H9 (cell line): ENCODE measurements at regions not wholly inside any gene's neighbourhood (a gene's known extent, or its start where the extent isn't known, plus 50 kb on each side); places are given as distances from the start of the nearest gene placed in this dataset.

Source experiments
- DNase-seq: peaks from one replicate; pipeline ENCODE4 v3.0.0-alpha.2; 2017
- H2AFZ ChIP-seq: one replicate; pipeline ENCODE4 v1.6.1; 2013; ENCODE audit warnings: mild to moderate bottlenecking, low read length, control low read depth, moderate library complexity
- H2AK5ac ChIP-seq: 2 replicates; pipeline ENCODE4 v1.6.1; 2013; ENCODE audit warnings: low read length, control low read depth, mixed read lengths; ENCODE audit not compliant: insufficient read length
- H2BK120ac ChIP-seq: one replicate; pipeline ENCODE4 v1.6.1; 2013; ENCODE audit warnings: low read depth, mild to moderate bottlenecking, low read length, control low read depth, inconsistent platforms; ENCODE audit not compliant: poor library complexity, severe bottlenecking
- H2BK12ac ChIP-seq: 2 replicates; pipeline ENCODE4 v1.6.1; 2013; ENCODE audit warnings: low read length, control low read depth, mixed read lengths, low read depth; ENCODE audit not compliant: insufficient read length
- H2BK15ac ChIP-seq: 2 replicates; pipeline ENCODE4 v1.6.1; 2013; ENCODE audit warnings: low read depth, low read length, control low read depth
- H2BK20ac ChIP-seq: one replicate; pipeline ENCODE4 v1.6.1; 2013; ENCODE audit warnings: low read depth, mild to moderate bottlenecking, low read length, control low read depth, inconsistent platforms; ENCODE audit not compliant: poor library complexity, severe bottlenecking
- H2BK5ac ChIP-seq: 2 replicates; pipeline ENCODE4 v1.6.1; 2013; ENCODE audit warnings: low read length, control low read depth, mixed read lengths; ENCODE audit not compliant: insufficient read length
- H3K14ac ChIP-seq: 2 replicates; pipeline ENCODE4 v1.6.1; 2013; ENCODE audit warnings: low read length, control low read depth; ENCODE audit not compliant: insufficient read depth
- H3K18ac ChIP-seq: 2 replicates; pipeline ENCODE4 v1.6.1; 2013; ENCODE audit warnings: low read depth, mild to moderate bottlenecking, mixed read lengths, low read length, control low read depth; ENCODE audit not compliant: insufficient read length
- H3K23ac ChIP-seq: 2 replicates; pipeline ENCODE4 v1.6.1; 2013; ENCODE audit warnings: low read length, control low read depth, mixed read lengths, low read depth; ENCODE audit not compliant: insufficient read length
- H3K23me2 ChIP-seq: 2 replicates; pipeline ENCODE4 v1.6.1; 2013; ENCODE audit warnings: low read depth, mild to moderate bottlenecking, mixed read lengths, low read length, control low read depth; ENCODE audit not compliant: insufficient read length, poor library complexity, severe bottlenecking
- H3K27ac ChIP-seq: 2 replicates; pipeline ENCODE4 v1.5.1; 2013; ENCODE audit warnings: low read length, control low read depth, mixed read lengths, low read depth; ENCODE audit not compliant: insufficient read length
- H3K27me3 ChIP-seq: 2 replicates; pipeline ENCODE4 v1.6.1; 2013; ENCODE audit warnings: low read length, control low read depth, inconsistent platforms; ENCODE audit not compliant: insufficient read depth
- H3K4ac ChIP-seq: 2 replicates; pipeline ENCODE4 v1.6.1; 2013; ENCODE audit warnings: low read depth, mild to moderate bottlenecking, control low read depth, inconsistent platforms, low read length, moderate library complexity
- H3K4me1 ChIP-seq: 2 replicates; pipeline ENCODE4 v1.6.1; 2013; ENCODE audit warnings: low read length, control low read depth, inconsistent platforms; ENCODE audit not compliant: insufficient read depth
- H3K4me2 ChIP-seq: 2 replicates; pipeline ENCODE4 v1.6.1; 2013; ENCODE audit warnings: low read length, control low read depth, mixed read lengths; ENCODE audit not compliant: insufficient read length, insufficient read depth
- H3K56ac ChIP-seq: 2 replicates; pipeline ENCODE4 v1.6.1; 2013; ENCODE audit warnings: low read depth, mild to moderate bottlenecking, mixed read lengths, low read length, control low read depth; ENCODE audit not compliant: insufficient read length
- H3K79me1 ChIP-seq: 2 replicates; pipeline ENCODE4 v1.6.1; 2013; ENCODE audit warnings: low read depth, mild to moderate bottlenecking, moderate library complexity, low read length, control low read depth, inconsistent platforms; ENCODE audit not compliant: insufficient read depth, poor library complexity, severe bottlenecking
- H3K79me2 ChIP-seq: 2 replicates; pipeline ENCODE4 v1.6.1; 2013; ENCODE audit warnings: low read length, control low read depth, inconsistent platforms; ENCODE audit not compliant: insufficient read depth
- H3K9ac ChIP-seq: 2 replicates; pipeline ENCODE4 v1.6.1; 2013; ENCODE audit warnings: low read length, control low read depth, mixed read lengths; ENCODE audit not compliant: insufficient read length; ENCODE audit errors: extremely low read depth
- H3K9me3 ChIP-seq: one replicate; pipeline ENCODE4 v1.6.1; 2013; ENCODE audit warnings: low read depth, low read length, inconsistent platforms; ENCODE audit not compliant: control insufficient read depth
- H3T11ph ChIP-seq: one replicate; pipeline ENCODE4 v1.6.1; 2013; ENCODE audit warnings: mild to moderate bottlenecking, low read length, control low read depth, inconsistent platforms
- H4K20me1 ChIP-seq: one replicate; pipeline ENCODE4 v1.6.1; 2013; ENCODE audit not compliant: control insufficient read depth, insufficient read length, insufficient read depth
- H4K5ac ChIP-seq: 2 replicates; pipeline ENCODE4 v1.6.1; 2013; ENCODE audit warnings: low read depth, mild to moderate bottlenecking, mixed read lengths, low read length, control low read depth; ENCODE audit not compliant: insufficient read length
- H4K8ac ChIP-seq: replicated peaks from 2 replicates; pipeline ENCODE4 v1.6.1; 2013; ENCODE audit warnings: low read length, control low read depth, mixed read lengths, low read depth; ENCODE audit not compliant: insufficient read length
- H4K91ac ChIP-seq: 2 replicates; pipeline ENCODE4 v1.6.1; 2013; ENCODE audit warnings: low read depth, mild to moderate bottlenecking, moderate library complexity, mixed read lengths, low read length, control low read depth; ENCODE audit not compliant: insufficient read length
- H3K27ac Mint-ChIP-seq, 3 experiments: 2 replicates in 2 of 3; 3 replicates in 1 of 3; pipeline ENCODE4 v1.8.0; 2020 to 2021; ENCODE audit warnings: mixed read lengths in 3 of 3, mild to moderate bottlenecking in 1 of 3, moderate library complexity in 1 of 3
- H3K27me3 Mint-ChIP-seq: 2 replicates; pipeline ENCODE4 v1.8.0; 2021; ENCODE audit warnings: low read depth, mild to moderate bottlenecking, moderate library complexity, mixed read lengths
- H3K36me3 Mint-ChIP-seq, 3 experiments: 2 replicates in 2 of 3; 3 replicates in 1 of 3; pipeline ENCODE4 v1.8.0; 2020 to 2021; ENCODE audit warnings: low read depth in 3 of 3, mixed read lengths in 3 of 3; ENCODE audit not compliant: insufficient read depth in 1 of 3
- H3K4me1 Mint-ChIP-seq, 2 experiments: 2 replicates each; pipeline ENCODE4 v1.8.0; 2020; ENCODE audit warnings: mixed read lengths in 2 of 2
- H3K4me3 Mint-ChIP-seq, 2 experiments: 2 replicates in 1 of 2; 3 replicates in 1 of 2; pipeline ENCODE4 v1.8.0; 2020 to 2021; ENCODE audit warnings: mild to moderate bottlenecking in 2 of 2, mixed read lengths in 2 of 2, moderate library complexity in 1 of 2
- H3K9me3 Mint-ChIP-seq, 2 experiments: 2 replicates in 1 of 2; 3 replicates in 1 of 2; pipeline ENCODE4 v1.8.0; 2020; ENCODE audit warnings: mild to moderate bottlenecking in 2 of 2, mixed read lengths in 2 of 2, moderate library complexity in 1 of 2
- WGBS: extraction: QIAGEN DNeasy Blood & Tissue Kit; methylation state at CpG from one replicate; pipeline ENCODE4 v1.1.7; 2013; ENCODE audit warnings: missing lambda C conversion rate, low lambda C conversion rate, mixed read lengths; ENCODE audit not compliant: insufficient read length; ENCODE audit errors: extremely low coverage; 5-methylcytosine and 5-hydroxymethylcytosine counted together
- TF ChIP-seq, protein P1 (sequence below): fragments of 200-600 bp; sonication (generic); conservative IDR thresholded peaks from 3 replicates; pipeline ENCODE4 v1.8.0; 2021; ENCODE audit warnings: antibody characterized with exemption, mild to moderate bottlenecking

DNA sequence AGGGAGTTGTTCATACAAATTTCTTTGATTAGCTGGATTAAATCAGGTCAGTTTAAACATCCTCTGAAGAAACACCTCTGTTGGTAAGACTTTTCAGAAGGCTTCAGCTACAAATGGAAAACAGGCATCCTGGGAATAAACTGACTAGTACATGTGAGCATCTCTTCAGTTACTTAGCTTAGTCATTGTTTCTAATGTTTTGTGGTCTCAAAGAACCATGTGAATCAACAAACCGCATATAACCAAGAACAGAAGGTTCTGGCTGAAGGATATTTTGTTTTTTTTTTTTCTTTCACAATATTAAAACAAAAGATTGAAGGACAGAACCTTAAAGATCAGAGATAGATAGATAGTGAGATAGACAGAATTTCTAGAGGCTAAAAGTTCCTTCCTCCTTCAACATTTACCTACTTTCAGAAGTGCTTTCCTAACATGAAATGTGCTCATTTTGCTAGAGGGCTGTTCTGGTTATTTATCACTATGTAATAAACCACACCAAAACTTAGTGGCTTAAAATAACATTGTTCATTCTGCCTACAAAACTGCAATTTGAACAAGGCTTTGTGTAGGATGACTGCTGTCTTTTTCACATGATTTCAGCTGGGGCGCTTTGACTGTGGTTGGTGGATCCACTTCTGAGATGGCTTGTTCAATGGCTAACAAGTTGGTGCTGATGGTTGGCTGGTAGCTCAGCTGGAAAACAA lies 119.8 kb upstream of the PTGFR start:
- Histone ChIP-seq H3K14ac (no peak overlapping the region), H4K8ac (no peak overlapping the region), H4K5ac (no peak overlapping the region), H3K56ac (no peak overlapping the region), H3K27ac (no peak overlapping the region), H2BK120ac (no peak overlapping the region), H4K91ac (no peak overlapping the region), H3K9me3 (no peaks in the 10 kb centered on the region), H2AK5ac (no peak overlapping the region), H2BK5ac (no peak overlapping the region), H3K79me1 (no peaks in the 10 kb centered on the region), H3K79me2 (no peaks in the 10 kb centered on the region), H3K18ac (no peak overlapping the region), H3K4me1 (no peaks in the 10 kb centered on the region), H3K9ac (no peak overlapping the region), H3K27me3 (no peaks in the 10 kb centered on the region), H3K23ac (no peak overlapping the region), H3K4me2 (no peak overlapping the region), H3T11ph (no peak overlapping the region), H3K23me2 (no peaks in the 10 kb centered on the region), H4K20me1 (no peaks in the 10 kb centered on the region), H3K4ac (no peak overlapping the region), H2BK15ac (no peak overlapping the region), H2BK12ac (no peak overlapping the region), H2AFZ (no peak overlapping the region), H2BK20ac (no peak overlapping the region)
- DNase-seq, result no peak
- TF ChIP-seq, protein P1, sequence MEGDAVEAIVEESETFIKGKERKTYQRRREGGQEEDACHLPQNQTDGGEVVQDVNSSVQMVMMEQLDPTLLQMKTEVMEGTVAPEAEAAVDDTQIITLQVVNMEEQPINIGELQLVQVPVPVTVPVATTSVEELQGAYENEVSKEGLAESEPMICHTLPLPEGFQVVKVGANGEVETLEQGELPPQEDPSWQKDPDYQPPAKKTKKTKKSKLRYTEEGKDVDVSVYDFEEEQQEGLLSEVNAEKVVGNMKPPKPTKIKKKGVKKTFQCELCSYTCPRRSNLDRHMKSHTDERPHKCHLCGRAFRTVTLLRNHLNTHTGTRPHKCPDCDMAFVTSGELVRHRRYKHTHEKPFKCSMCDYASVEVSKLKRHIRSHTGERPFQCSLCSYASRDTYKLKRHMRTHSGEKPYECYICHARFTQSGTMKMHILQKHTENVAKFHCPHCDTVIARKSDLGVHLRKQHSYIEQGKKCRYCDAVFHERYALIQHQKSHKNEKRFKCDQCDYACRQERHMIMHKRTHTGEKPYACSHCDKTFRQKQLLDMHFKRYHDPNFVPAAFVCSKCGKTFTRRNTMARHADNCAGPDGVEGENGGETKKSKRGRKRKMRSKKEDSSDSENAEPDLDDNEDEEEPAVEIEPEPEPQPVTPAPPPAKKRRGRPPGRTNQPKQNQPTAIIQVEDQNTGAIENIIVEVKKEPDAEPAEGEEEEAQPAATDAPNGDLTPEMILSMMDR, result no peak
- WGBS, result no CpG with 5 or more reads among the region's 2 CpGs
- no peaks in the 10 kb centered on the region for H3K9me3 Mint-ChIP-seq
- no peaks in the 10 kb centered on the region for H3K36me3 Mint-ChIP-seq
- no peak overlapping the region for H3K27ac Mint-ChIP-seq
- H3K4me1 Mint-ChIP-seq, result no peaks in the 10 kb centered on the region
- H3K27me3 Mint-ChIP-seq, result no peaks in the 10 kb centered on the region; the same call in none of the 2 replicates
- no peak overlapping the region for H3K4me3 Mint-ChIP-seq
